Omental fat pad (tissue), 3 donors: ENCODE measurements at regions not wholly inside any gene's neighbourhood (a gene's known extent, or its start where the extent isn't known, plus 50 kb on each side); places are given as distances from the start of the nearest gene placed in this dataset.

Experiments
- ATAC-seq: fragments of 150-250 bp; one replicate; pipeline ENCODE4 v1.9.1; 2016; ENCODE audit warnings: mild to moderate bottlenecking, moderate library complexity; ENCODE audit not compliant: low FRiP score
- DNase-seq: peaks from one replicate; pipeline ENCODE4 v3.0.0-alpha.2; 2019; ENCODE audit warnings: low spot score
- TF ChIP-seq, protein P1 (sequence below), 3 donors: fragments of 450-650 bp; IDR thresholded peaks; one replicate each; pipeline ENCODE4 v1.5.1; 2016 to 2017; ENCODE audit warnings: antibody characterized with exemption in 3 of 3, mild to moderate bottlenecking in 3 of 3, moderate library complexity in 2 of 3

DNA sequence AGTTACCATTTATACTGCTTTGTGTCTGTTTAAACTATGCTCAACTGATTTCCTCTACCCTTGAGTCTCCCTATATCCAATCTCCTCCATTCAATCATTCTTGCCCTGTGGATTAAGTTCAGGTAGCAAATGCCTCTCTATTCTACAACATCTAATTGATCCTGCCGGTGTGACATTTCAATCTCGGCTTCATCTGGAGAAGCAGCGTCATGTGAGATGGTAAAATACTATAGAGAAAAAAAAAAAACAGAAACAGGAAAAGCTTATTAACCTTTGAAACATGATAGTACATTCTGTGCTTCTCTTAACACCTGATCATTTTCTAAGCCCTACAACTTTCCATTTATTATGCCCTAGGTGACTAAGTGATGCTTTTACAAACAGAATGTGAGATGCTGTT is 89.4 kb downstream of the KCTD12 start:
- TF ChIP-seq, protein P1, sequence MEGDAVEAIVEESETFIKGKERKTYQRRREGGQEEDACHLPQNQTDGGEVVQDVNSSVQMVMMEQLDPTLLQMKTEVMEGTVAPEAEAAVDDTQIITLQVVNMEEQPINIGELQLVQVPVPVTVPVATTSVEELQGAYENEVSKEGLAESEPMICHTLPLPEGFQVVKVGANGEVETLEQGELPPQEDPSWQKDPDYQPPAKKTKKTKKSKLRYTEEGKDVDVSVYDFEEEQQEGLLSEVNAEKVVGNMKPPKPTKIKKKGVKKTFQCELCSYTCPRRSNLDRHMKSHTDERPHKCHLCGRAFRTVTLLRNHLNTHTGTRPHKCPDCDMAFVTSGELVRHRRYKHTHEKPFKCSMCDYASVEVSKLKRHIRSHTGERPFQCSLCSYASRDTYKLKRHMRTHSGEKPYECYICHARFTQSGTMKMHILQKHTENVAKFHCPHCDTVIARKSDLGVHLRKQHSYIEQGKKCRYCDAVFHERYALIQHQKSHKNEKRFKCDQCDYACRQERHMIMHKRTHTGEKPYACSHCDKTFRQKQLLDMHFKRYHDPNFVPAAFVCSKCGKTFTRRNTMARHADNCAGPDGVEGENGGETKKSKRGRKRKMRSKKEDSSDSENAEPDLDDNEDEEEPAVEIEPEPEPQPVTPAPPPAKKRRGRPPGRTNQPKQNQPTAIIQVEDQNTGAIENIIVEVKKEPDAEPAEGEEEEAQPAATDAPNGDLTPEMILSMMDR (IDR thresholded peaks at IDR 0.05), result no peak
- no peak for DNase-seq
- no peak for ATAC-seq

GRCh38 chr13:76795701-76796695 is 90.2 kb downstream of the KCTD12 start:
- TF ChIP-seq, protein P1 (IDR thresholded peaks at IDR 0.05), result no peak
- DNase-seq (no peak), ATAC-seq (no peak)

- ATAC-seq, result no peak
- TF ChIP-seq, protein P1 (IDR thresholded peaks at IDR 0.05), result no peak
- DNase-seq, result no peak
These were observed 93.4 kb downstream of the KCTD12 start for GRCh38 chr13:76792731-76793347.

- TF ChIP-seq, protein P1 (IDR thresholded peaks at IDR 0.05), result no peak
- no peak for DNase-seq
- ATAC-seq, result no peak
These were observed 95.0 kb downstream of the KCTD12 start for GRCh38 chr13:76790980-76791819.

- DNase-seq, result no peak
- TF ChIP-seq, protein P1 (IDR thresholded peaks at IDR 0.05), result no peak
- ATAC-seq, result no peak
These were observed 95.7 kb downstream of the KCTD12 start for GRCh38 chr13:76790526-76790925.

DNA sequence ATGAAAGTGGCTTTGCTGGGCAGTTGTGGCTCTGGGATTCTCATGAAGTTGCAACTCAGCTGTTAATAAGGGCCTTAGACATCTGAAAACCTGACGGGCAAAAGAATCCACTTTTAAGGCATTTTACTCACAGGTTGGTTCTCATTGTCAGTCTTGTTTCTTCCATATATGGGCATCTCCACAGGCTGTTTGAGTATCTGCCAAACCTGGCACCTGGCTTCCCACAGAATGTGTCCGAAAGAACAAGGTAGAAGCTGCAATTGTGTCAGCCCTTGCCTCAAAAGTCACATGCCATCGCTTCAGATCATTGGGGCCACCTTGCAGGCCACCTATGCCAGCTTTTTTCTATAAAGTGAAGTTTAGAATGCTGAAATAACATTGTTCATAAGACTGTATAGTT is 102.4 kb downstream of the KCTD12 start:
- no peak for DNase-seq
- TF ChIP-seq, protein P1 (IDR thresholded peaks at IDR 0.05), result no peak

More for the DNA sequence above, 102.4 kb downstream of the KCTD12 start:
- no peak for ATAC-seq
